AG10803 (cell line): ENCODE measurements at regions not wholly inside any gene's neighbourhood (a gene's known extent, or its start where the extent isn't known, plus 50 kb on each side); places are given as distances from the start of the nearest gene placed in this dataset.

ENCODE experiments used
- DNase-seq: peaks from one replicate; pipeline ENCODE4 v3.0.0; 2010; ENCODE audit warnings: low read depth
- H3K4me3 ChIP-seq: 2 replicates; pipeline ENCODE4 v1.5.1; 2011; ENCODE audit warnings: mild to moderate bottlenecking, low read length, control low read depth
- TF ChIP-seq, protein P1 (sequence below): conservative IDR thresholded peaks from 2 replicates; pipeline ENCODE4 v1.5.1; 2011; ENCODE audit warnings: mild to moderate bottlenecking, low read length, control low read depth, inconsistent platforms

DNA sequence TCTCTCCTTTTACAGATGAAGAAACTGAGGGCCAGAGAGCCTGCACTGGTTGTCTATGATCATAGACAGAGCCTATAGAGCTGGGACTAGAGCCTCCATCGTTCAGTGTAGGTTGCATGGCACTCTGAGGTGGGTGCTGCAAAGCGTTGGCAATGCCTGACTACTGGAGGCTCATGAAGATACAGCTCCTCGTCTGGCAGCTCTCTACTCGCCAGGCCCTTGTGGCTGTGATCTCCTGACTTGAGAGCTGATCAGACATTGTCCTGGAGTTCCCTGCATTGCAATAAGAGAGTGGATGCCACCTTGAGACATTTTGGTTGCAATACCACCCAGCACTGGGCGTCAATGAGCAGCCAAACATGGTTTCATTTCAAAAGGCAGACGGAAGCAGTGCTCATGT is 270.1 kb upstream of the ARID1B start:
- TF ChIP-seq, protein P1, sequence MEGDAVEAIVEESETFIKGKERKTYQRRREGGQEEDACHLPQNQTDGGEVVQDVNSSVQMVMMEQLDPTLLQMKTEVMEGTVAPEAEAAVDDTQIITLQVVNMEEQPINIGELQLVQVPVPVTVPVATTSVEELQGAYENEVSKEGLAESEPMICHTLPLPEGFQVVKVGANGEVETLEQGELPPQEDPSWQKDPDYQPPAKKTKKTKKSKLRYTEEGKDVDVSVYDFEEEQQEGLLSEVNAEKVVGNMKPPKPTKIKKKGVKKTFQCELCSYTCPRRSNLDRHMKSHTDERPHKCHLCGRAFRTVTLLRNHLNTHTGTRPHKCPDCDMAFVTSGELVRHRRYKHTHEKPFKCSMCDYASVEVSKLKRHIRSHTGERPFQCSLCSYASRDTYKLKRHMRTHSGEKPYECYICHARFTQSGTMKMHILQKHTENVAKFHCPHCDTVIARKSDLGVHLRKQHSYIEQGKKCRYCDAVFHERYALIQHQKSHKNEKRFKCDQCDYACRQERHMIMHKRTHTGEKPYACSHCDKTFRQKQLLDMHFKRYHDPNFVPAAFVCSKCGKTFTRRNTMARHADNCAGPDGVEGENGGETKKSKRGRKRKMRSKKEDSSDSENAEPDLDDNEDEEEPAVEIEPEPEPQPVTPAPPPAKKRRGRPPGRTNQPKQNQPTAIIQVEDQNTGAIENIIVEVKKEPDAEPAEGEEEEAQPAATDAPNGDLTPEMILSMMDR: no peak
- H3K4me3 ChIP-seq: no peak overlapping the region
- DNase-seq: no peak

DNA sequence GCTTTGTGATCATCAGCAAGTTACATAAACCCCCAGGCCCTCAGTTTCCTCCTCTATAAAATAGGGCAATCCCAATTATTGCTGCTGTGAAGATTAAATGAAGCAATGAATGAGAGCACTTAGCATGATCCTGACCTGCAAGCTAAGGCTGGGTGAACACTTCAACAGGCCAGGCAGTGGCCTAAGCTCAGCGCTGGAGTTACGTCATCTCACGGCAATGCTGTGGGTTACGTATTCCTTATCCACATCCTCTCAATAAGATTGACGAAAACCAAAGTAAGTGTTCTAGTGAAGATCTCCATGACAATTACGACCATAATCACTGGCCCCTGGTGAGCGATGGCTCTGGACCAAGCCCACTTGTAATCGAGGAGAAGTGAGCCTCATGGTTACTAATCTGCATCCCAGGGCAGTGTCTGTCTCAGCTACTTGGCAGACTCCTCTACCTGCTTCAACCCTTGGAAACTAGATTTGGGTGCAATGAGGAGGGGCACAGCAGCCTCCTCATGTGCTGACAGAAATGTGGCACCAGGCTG is 274.1 kb upstream of the ARID1B start:
- H3K4me3 ChIP-seq: no peak overlapping the region
- TF ChIP-seq, protein P1: no peak
- no peak for DNase-seq

DNA sequence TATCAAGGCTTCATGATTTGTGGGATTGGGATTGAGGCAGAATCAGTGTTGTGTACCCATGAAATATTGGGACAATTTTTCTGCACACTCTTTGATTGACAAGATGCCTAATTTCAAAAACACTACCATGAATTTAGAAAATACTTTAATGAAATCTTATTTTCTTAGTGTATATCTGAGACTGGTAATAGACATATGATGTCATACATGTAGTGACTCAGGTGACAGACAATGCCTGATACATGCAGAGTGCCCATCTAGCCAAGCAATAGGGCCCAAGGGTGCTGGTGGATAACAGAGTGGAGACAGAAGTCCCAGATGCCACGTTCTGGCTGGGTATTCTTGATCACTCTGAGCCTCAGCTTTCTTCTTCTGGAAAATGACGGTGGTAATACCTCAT is 279.6 kb upstream of the ARID1B start:
- TF ChIP-seq, protein P1: no peak
- no peak overlapping the region for H3K4me3 ChIP-seq
- no peak for DNase-seq

DNA sequence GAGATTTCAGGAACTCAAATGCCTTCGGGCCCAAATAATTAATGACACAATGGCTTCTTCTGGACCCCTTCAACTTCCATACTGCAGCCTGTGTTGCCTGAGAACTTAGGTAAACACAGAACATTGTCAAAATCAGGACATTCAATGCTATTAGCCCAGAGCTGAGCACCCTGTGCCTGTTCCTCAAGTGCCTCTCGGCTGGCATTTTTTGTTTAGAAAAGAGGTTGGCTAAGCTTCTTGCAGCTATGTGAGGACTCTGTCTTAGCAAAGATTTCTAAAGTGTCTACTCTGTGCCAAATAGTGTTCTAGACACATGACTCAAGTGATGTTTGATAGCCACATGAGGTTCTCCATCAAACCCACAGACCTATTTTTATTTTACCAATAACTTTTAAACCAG is 289.3 kb upstream of the ARID1B start:
- no peak overlapping the region for H3K4me3 ChIP-seq
- no peak for DNase-seq
- TF ChIP-seq, protein P1: no peak

DNA sequence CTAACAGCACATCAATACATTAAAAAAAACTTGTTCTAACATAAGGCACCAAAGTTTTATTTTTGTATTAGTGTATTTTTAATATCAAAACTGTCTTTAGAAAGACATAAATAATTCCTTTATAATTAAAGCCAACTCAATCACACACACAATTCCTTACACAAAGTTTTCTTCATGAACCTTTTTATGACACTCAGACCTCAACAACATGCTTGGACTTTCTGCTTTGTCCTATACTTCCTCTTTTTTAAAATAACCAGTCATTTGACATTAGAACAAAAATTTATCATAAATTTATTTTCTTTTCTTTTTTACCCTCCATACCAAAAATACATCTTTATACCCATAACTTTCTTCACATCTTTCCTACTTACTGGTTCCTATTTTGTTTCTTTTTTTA is 292.0 kb upstream of the ARID1B start:
- no peak for DNase-seq
- TF ChIP-seq, protein P1: no peak
- H3K4me3 ChIP-seq: no peak overlapping the region

DNA sequence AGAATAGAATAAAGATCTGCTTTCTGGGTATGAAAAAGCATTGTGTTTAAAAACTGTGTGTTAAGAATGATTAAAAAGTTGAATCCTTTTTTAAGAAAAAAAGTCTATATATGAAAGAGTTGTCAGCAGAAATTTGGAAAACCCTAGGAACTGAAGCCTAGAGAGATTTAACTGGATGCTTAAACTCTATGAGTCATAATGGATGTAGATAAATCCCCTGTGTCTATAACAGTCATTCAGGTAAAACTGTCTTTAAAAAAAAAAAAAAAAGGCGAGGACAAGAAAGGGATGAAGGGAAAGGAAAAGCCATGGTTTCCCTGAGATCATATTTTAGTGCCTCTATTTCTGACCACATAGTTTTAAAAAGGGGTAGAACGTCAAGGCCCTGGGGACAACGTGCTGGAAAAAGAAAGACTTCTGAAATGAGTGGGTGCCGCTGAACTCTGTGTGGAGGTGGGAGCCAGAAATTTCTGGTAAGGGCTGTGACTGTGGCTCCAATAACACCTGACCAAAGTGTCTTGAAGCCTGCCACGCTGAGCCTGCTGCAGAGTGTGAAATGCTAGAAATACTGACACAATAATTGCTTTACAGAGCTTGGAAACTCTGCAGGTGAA is 302.6 kb upstream of the ARID1B start:
- DNase-seq: no peak
- TF ChIP-seq, protein P1: no peak
- H3K4me3 ChIP-seq: no peak overlapping the region

DNA sequence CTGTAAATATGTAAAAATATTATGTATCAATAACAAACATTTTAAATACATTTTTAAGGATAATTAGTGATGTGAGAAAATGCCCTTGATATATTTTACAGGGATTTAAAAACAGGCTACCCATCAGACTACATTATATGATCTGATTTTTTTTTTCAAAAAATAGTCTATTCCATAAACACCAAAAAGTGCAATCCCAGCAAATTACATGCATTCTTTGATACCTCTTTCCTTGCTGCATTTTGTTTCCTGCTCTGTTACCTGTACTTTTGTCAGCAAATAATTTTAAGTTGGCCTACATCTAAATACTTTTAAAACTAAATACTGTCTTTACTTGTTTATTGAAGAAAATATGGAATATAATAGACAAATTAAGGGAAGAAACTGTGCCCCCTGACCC is 306.2 kb upstream of the ARID1B start:
- H3K4me3 ChIP-seq: no peak overlapping the region
- no peak for DNase-seq
- TF ChIP-seq, protein P1: no peak
